Neural progenitor cell (in vitro differentiated cells): ENCODE measurements at regions not wholly inside any gene's neighbourhood (a gene's known extent, or its start where the extent isn't known, plus 50 kb on each side); places are given as distances from the start of the nearest gene placed in this dataset.

Experiments
- DNase-seq: peaks from one replicate; pipeline ENCODE4 v3.0.0-alpha.2; 2016; ENCODE audit warnings: low spot score
- H2AFZ ChIP-seq: fragments of 200-600 bp; sonication (generic); replicated peaks from 2 replicates; pipeline ENCODE4 v1.6.1; 2016; ENCODE audit warnings: antibody characterized with exemption
- H3F3A ChIP-seq: fragments of 200-600 bp; sonication (generic); 2 replicates; pipeline ENCODE4 v1.6.1; 2016; ENCODE audit warnings: antibody characterized with exemption, low read depth
- H3K27ac ChIP-seq: fragments of 200-600 bp; sonication (generic); 2 replicates; pipeline ENCODE4 v1.5.1; 2016; ENCODE audit warnings: mild to moderate bottlenecking
- H3K27me3 ChIP-seq: fragments of 200-600 bp; sonication (generic); 2 replicates; pipeline ENCODE4 v1.6.1; 2016; ENCODE audit warnings: mild to moderate bottlenecking, moderate library complexity
- H3K36me3 ChIP-seq: fragments of 200-600 bp; sonication (generic); 2 replicates; pipeline ENCODE4 v1.5.1; 2016
- H3K4me1 ChIP-seq: fragments of 200-600 bp; sonication (generic); 2 replicates; pipeline ENCODE4 v1.6.1; 2016; ENCODE audit warnings: mixed run types
- H3K4me2 ChIP-seq: fragments of 200-600 bp; sonication (generic); 2 replicates; pipeline ENCODE4 v1.6.1; 2016
- H3K4me3 ChIP-seq: fragments of 200-600 bp; sonication (generic); 2 replicates; pipeline ENCODE4 v1.5.1; 2016
- H3K79me2 ChIP-seq: fragments of 200-600 bp; sonication (generic); 2 replicates; pipeline ENCODE4 v1.6.1; 2016; ENCODE audit warnings: low read depth
- H3K9ac ChIP-seq: fragments of 200-600 bp; sonication (generic); 2 replicates; pipeline ENCODE4 v1.6.1; 2016
- H3K9me3 ChIP-seq: fragments of 200-600 bp; sonication (generic); 2 replicates; pipeline ENCODE4 v1.5.1; 2016; ENCODE audit warnings: low read depth
- H4K20me1 ChIP-seq: fragments of 200-600 bp; sonication (generic); 2 replicates; pipeline ENCODE4 v1.6.1; 2016; ENCODE audit warnings: low read depth
- H3K27ac Mint-ChIP-seq: 3 replicates; pipeline ENCODE4 v1.8.0; 2021; ENCODE audit warnings: mixed read lengths
- H3K27me3 Mint-ChIP-seq: 2 replicates; pipeline ENCODE4 v1.8.0; 2022; ENCODE audit warnings: low read depth, mild to moderate bottlenecking, inconsistent platforms, moderate library complexity, mixed read lengths; ENCODE audit not compliant: insufficient read depth
- H3K36me3 Mint-ChIP-seq: 3 replicates; pipeline ENCODE4 v1.8.0; 2021; ENCODE audit warnings: mixed read lengths
- H3K4me1 Mint-ChIP-seq: 3 replicates; pipeline ENCODE4 v1.8.0; 2021; ENCODE audit warnings: mixed read lengths
- H3K4me3 Mint-ChIP-seq: 3 replicates; pipeline ENCODE4 v1.8.0; 2021; ENCODE audit warnings: mild to moderate bottlenecking, moderate library complexity, mixed read lengths
- H3K9me3 Mint-ChIP-seq: 3 replicates; pipeline ENCODE4 v1.8.0; 2020; ENCODE audit warnings: mixed read lengths
- EZH2 ChIP-seq: fragments of 200-600 bp; sonication (generic); IDR thresholded peaks from 2 replicates; pipeline ENCODE4 v1.6.1; 2017; ENCODE audit warnings: antibody characterized with exemption, mild to moderate bottlenecking, moderate library complexity
- EZH2phosphoT487 ChIP-seq: fragments of 200-600 bp; sonication (generic); IDR thresholded peaks from 2 replicates; pipeline ENCODE4 v1.6.1; 2017; ENCODE audit warnings: antibody characterized with exemption
- TF ChIP-seq, protein P1 (sequence below): fragments of 200-600 bp; sonication (generic); IDR thresholded peaks from 2 replicates; pipeline ENCODE4 v1.5.1; 2017; ENCODE audit warnings: antibody characterized with exemption, mild to moderate bottlenecking

DNA sequence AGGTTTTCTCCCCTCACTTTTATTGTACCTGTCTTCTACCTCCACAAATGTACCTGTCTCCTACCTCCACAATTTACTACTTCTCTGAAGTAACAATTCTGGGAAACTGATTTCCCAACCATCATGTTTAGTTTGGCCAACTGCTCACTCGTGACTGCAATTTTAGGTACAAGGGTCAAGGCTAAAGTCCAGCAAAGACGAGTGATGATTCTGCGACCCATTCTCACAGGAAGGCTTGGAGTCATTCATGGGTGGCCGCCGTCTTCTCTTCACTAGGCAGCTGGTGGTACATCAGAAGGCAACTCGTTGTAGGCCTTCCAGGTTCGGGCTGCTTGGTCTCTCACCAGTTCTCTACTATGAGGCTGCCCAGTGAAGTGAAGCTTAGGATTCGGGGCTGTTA lies 483.8 kb upstream of the JARID2 start:
- no peak overlapping the region for H3K4me2 ChIP-seq
- Mint-ChIP-seq H3K4me3 (no peak overlapping the region), H3K36me3 (no peaks in the 10 kb centered on the region), H3K27me3 (no peaks in the 10 kb centered on the region), H3K27ac (no peak overlapping the region), H3K4me1 (peaks cover 16% of the 10 kb centered on the region), H3K9me3 (no peaks in the 10 kb centered on the region)
- no peaks in the 10 kb centered on the region for H3K36me3 ChIP-seq
- H3F3A ChIP-seq, result no peaks in the 10 kb centered on the region
- no peaks in the 10 kb centered on the region for H3K79me2 ChIP-seq
- H3K9me3 ChIP-seq, result no peaks in the 10 kb centered on the region
- no peaks in the 10 kb centered on the region for H4K20me1 ChIP-seq
- H3K27ac ChIP-seq, result no peak overlapping the region
- H3K4me1 ChIP-seq, result peaks cover 4% of the 10 kb centered on the region
- H3K27me3 ChIP-seq, result no peaks in the 10 kb centered on the region
- TF ChIP-seq EZH2 (no peak), EZH2phosphoT487 (no peak)
- TF ChIP-seq, protein P1, sequence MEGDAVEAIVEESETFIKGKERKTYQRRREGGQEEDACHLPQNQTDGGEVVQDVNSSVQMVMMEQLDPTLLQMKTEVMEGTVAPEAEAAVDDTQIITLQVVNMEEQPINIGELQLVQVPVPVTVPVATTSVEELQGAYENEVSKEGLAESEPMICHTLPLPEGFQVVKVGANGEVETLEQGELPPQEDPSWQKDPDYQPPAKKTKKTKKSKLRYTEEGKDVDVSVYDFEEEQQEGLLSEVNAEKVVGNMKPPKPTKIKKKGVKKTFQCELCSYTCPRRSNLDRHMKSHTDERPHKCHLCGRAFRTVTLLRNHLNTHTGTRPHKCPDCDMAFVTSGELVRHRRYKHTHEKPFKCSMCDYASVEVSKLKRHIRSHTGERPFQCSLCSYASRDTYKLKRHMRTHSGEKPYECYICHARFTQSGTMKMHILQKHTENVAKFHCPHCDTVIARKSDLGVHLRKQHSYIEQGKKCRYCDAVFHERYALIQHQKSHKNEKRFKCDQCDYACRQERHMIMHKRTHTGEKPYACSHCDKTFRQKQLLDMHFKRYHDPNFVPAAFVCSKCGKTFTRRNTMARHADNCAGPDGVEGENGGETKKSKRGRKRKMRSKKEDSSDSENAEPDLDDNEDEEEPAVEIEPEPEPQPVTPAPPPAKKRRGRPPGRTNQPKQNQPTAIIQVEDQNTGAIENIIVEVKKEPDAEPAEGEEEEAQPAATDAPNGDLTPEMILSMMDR, result no peak
- DNase-seq, result no peak
- no peak overlapping the region for H3K4me3 ChIP-seq
- no peak overlapping the region for H3K9ac ChIP-seq
- no peak overlapping the region for H2AFZ ChIP-seq

DNA sequence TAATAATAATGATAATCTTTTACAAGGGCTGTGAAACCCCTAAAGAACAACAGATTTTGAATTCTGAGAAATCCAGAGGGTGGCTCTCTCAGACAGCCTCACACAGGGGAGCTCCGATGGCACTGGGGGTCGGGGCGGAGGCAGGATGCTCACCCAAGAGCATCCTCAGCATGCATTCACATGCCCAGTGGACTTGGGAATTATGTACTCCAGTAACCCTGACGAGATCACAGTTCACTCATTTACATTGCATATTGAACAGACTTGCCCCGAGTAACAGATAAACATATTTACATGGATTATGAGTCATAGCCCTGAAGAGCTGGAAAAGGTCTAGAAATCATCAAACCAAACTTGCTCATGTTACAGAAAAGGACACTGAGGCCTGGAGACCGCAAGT lies 482.7 kb upstream of the JARID2 start:
- Histone ChIP-seq H3K4me1 (peaks cover 14% of the 10 kb centered on the region), H3K4me3 (no peak overlapping the region), H3K36me3 (no peaks in the 10 kb centered on the region), H3K79me2 (no peaks in the 10 kb centered on the region), H3K9ac (no peak overlapping the region), H4K20me1 (no peaks in the 10 kb centered on the region), H3K4me2 (no peak overlapping the region), H2AFZ (no peak overlapping the region), H3K27ac (no peak overlapping the region), H3K9me3 (no peaks in the 10 kb centered on the region), H3K27me3 (no peaks in the 10 kb centered on the region), H3F3A (no peaks in the 10 kb centered on the region)
- Mint-ChIP-seq H3K4me1 (peaks cover 15% of the 10 kb centered on the region), H3K27ac (no peak overlapping the region), H3K36me3 (no peaks in the 10 kb centered on the region), H3K27me3 (no peaks in the 10 kb centered on the region), H3K4me3 (no peak overlapping the region), H3K9me3 (no peaks in the 10 kb centered on the region)
- TF ChIP-seq, protein P1, result no peak
- no peak for DNase-seq

DNA sequence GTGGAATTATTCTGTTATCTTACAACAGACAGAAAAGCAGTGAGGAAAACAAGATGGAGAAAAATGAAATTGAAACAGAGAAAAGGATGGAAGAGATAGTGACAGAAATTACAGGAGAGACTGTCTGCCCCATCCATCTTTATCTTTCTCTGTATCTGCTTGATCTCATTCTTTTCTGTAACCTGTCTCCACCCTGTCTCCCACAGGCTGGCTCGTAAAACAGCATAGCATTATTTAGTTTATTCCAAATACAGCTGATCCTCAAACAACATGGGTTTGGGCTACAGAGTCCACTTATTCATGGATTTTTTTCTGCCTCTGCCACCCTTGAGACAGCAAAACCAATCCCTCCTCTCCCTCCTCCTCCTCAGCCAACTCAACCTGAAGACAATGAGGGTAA lies 482.3 kb upstream of the JARID2 start:
- TF ChIP-seq EZH2phosphoT487 (no peak), EZH2 (no peak)
- TF ChIP-seq, protein P1, result no peak
- no peak overlapping the region for H3K4me3 ChIP-seq
- H4K20me1 ChIP-seq, result no peaks in the 10 kb centered on the region
- H3K36me3 ChIP-seq, result no peaks in the 10 kb centered on the region
- Mint-ChIP-seq H3K27me3 (no peaks in the 10 kb centered on the region), H3K9me3 (no peaks in the 10 kb centered on the region), H3K27ac (no peak overlapping the region), H3K4me3 (no peak overlapping the region), H3K36me3 (no peaks in the 10 kb centered on the region), H3K4me1 (peaks cover 14% of the 10 kb centered on the region)
- no peak overlapping the region for H3K9ac ChIP-seq
- no peaks in the 10 kb centered on the region for H3F3A ChIP-seq
- H3K27ac ChIP-seq, result no peak overlapping the region
- peaks cover 11% of the 10 kb centered on the region for H3K4me1 ChIP-seq
- H3K27me3 ChIP-seq, result no peaks in the 10 kb centered on the region
- H3K4me2 ChIP-seq, result no peak overlapping the region
- H3K9me3 ChIP-seq, result no peaks in the 10 kb centered on the region
- no peaks in the 10 kb centered on the region for H3K79me2 ChIP-seq
- no peak overlapping the region for H2AFZ ChIP-seq
- DNase-seq, result no peak

DNA sequence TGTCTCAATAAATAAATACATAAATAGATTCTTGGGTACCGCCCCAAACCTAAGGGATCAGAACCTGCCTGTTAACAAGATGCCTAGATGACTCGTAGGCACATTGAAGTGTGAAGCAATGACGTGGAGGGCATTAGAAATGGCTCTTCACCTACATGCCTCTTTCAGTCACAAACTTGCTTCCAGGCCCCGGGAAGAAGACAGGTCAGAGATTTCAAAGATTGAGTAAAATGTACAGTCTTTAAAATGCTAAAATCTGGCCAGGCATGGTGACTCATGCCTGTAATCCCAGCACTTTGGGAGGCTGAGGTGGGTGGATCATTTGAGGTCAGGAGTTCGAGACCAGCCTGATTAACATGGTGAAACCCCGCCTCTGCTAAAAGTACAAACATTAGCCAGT lies 480.8 kb upstream of the JARID2 start:
- no peak for TF ChIP-seq EZH2phosphoT487
- TF ChIP-seq EZH2, result no peak
- TF ChIP-seq, protein P1, result no peak
- H3K27me3 Mint-ChIP-seq, result no peaks in the 10 kb centered on the region
- no peaks in the 10 kb centered on the region for H3K9me3 Mint-ChIP-seq
- Histone ChIP-seq H3K9me3 (no peaks in the 10 kb centered on the region), H3K4me3 (no peak overlapping the region), H3K27ac (no peak overlapping the region), H3K4me2 (no peak overlapping the region), H3K79me2 (no peaks in the 10 kb centered on the region), H3K4me1 (peaks cover 10% of the 10 kb centered on the region), H3K9ac (no peak overlapping the region), H3K27me3 (no peaks in the 10 kb centered on the region), H3F3A (no peaks in the 10 kb centered on the region), H3K36me3 (no peaks in the 10 kb centered on the region), H4K20me1 (no peaks in the 10 kb centered on the region), H2AFZ (no peak overlapping the region)
- peaks cover 15% of the 10 kb centered on the region for H3K4me1 Mint-ChIP-seq
- no peak overlapping the region for H3K27ac Mint-ChIP-seq
- H3K36me3 Mint-ChIP-seq, result no peaks in the 10 kb centered on the region
- no peak overlapping the region for H3K4me3 Mint-ChIP-seq
- DNase-seq, result no peak
